Mesodermal cell (in vitro differentiated cells): ENCODE measurements at regions not wholly inside any gene's neighbourhood (a gene's known extent, or its start where the extent isn't known, plus 50 kb on each side); places are given as distances from the start of the nearest gene placed in this dataset.

Source experiments
- H3K27ac ChIP-seq: 2 replicates; pipeline ENCODE4 v1.7.0; 2013; ENCODE audit warnings: mild to moderate bottlenecking, low read depth, low read length, moderate library complexity; ENCODE audit not compliant: severe bottlenecking
- H3K36me3 ChIP-seq: 2 replicates; pipeline ENCODE4 v1.7.1; 2013; ENCODE audit warnings: mild to moderate bottlenecking, low read length, moderate library complexity; ENCODE audit not compliant: control insufficient read depth, insufficient read depth
- H3K4me1 ChIP-seq: one replicate; pipeline ENCODE4 v1.7.1; 2013; ENCODE audit warnings: mild to moderate bottlenecking, low read length; ENCODE audit not compliant: insufficient read depth, control insufficient read depth, poor library complexity, severe bottlenecking
- H3K4me3 ChIP-seq: 2 replicates; pipeline ENCODE4 v1.7.0; 2013; ENCODE audit warnings: low read length, control low read depth, mild to moderate bottlenecking; ENCODE audit not compliant: insufficient read depth, poor library complexity, severe bottlenecking; ENCODE audit errors: extremely low read depth
- H3K9me3 ChIP-seq: 2 replicates; pipeline ENCODE4 v1.7.1; 2013; ENCODE audit warnings: mild to moderate bottlenecking, low read length, moderate library complexity; ENCODE audit not compliant: control insufficient read depth
- WGBS, 2 experiments: methylation state at CpG; one replicate each; pipeline ENCODE4 v1.1.5; 2013; ENCODE audit warnings: missing lambda C conversion rate in 2 of 2; ENCODE audit not compliant: insufficient coverage in 2 of 2; 5-methylcytosine and 5-hydroxymethylcytosine counted together

GRCh38 chr2:58904095-58904494 is 663.0 kb upstream of the FANCL start:
- WGBS, 2 experiments: no CpG with 5 or more reads among the region's 1 CpG

GRCh38 chr2:58903427-58903826 is 662.3 kb upstream of the FANCL start:
- Histone ChIP-seq H3K27ac (no peak overlapping the region), H3K9me3 (no peaks in the 10 kb centered on the region), H3K4me1 (peaks cover 8% of the 10 kb centered on the region), H3K4me3 (no peak overlapping the region), H3K36me3 (no peaks in the 10 kb centered on the region)
- WGBS, 2 experiments: 91 to 94% methylated on average over 2 of the region's 2 CpGs

More at GRCh38 chr2:58904095-58904494, 663.0 kb upstream of the FANCL start:
- no peaks in the 10 kb centered on the region for H3K36me3 ChIP-seq
- H3K4me1 ChIP-seq: peaks cover 8% of the 10 kb centered on the region
- H3K4me3 ChIP-seq: no peak overlapping the region
- H3K9me3 ChIP-seq: no peaks in the 10 kb centered on the region
- no peak overlapping the region for H3K27ac ChIP-seq

- Histone ChIP-seq H3K27ac (no peak overlapping the region), H3K4me1 (peaks cover 8% of the 10 kb centered on the region), H3K9me3 (no peaks in the 10 kb centered on the region), H3K36me3 (no peaks in the 10 kb centered on the region), H3K4me3 (no peak overlapping the region)
- 83 to 100% methylated on average over 3 of the region's 10 CpGs for WGBS, 2 experiments
These were observed 659.3 kb upstream of the FANCL start for GRCh38 chr2:58900246-58901027.

GRCh38 chr2:58899692-58900091 is 658.6 kb upstream of the FANCL start:
- peaks cover 8% of the 10 kb centered on the region for H3K4me1 ChIP-seq
- no peaks in the 10 kb centered on the region for H3K36me3 ChIP-seq
- no peak overlapping the region for H3K4me3 ChIP-seq
- no peaks in the 10 kb centered on the region for H3K9me3 ChIP-seq
- 82 to 94% methylated on average over 3 of the region's 6 CpGs for WGBS, 2 experiments
- no peak overlapping the region for H3K27ac ChIP-seq

GRCh38 chr2:58896638-58897037 is 655.5 kb upstream of the FANCL start:
- H3K4me3 ChIP-seq: no peak overlapping the region
- 100% methylated on average over 1 of the region's 3 CpGs; no CpG with 5 or more reads in 1 of the 2 experiments for WGBS, 2 experiments
- peaks cover 8% of the 10 kb centered on the region for H3K4me1 ChIP-seq
- no peaks in the 10 kb centered on the region for H3K36me3 ChIP-seq
- no peaks in the 10 kb centered on the region for H3K9me3 ChIP-seq
- no peak overlapping the region for H3K27ac ChIP-seq

- no peak overlapping the region for H3K4me3 ChIP-seq
- H3K36me3 ChIP-seq: no peaks in the 10 kb centered on the region
- H3K27ac ChIP-seq: no peak overlapping the region
- no peaks in the 10 kb centered on the region for H3K9me3 ChIP-seq
- WGBS, 2 experiments: 90 to 100% methylated on average over 2 to 3 of the region's 4 CpGs
- H3K4me1 ChIP-seq: peaks cover 8% of the 10 kb centered on the region
These were observed 654.7 kb upstream of the FANCL start for GRCh38 chr2:58895857-58896256.

GRCh38 chr2:58893656-58894351 is 652.7 kb upstream of the FANCL start:
- WGBS, 2 experiments: 89 to 94% methylated on average over 9 to 10 of the region's 14 CpGs

GRCh38 chr2:58891828-58892377 is 650.8 kb upstream of the FANCL start:
- WGBS, 2 experiments: 100% methylated on average over 3 of the region's 4 CpGs; no CpG with 5 or more reads in 1 of the 2 experiments
- Histone ChIP-seq H3K27ac (no peak overlapping the region), H3K4me3 (no peak overlapping the region), H3K4me1 (no peaks in the 10 kb centered on the region), H3K9me3 (no peaks in the 10 kb centered on the region), H3K36me3 (no peaks in the 10 kb centered on the region)

More at GRCh38 chr2:58893656-58894351, 652.7 kb upstream of the FANCL start:
- H3K4me1 ChIP-seq: no peaks in the 10 kb centered on the region
- no peaks in the 10 kb centered on the region for H3K36me3 ChIP-seq
- H3K4me3 ChIP-seq: no peak overlapping the region
- no peak overlapping the region for H3K27ac ChIP-seq
- H3K9me3 ChIP-seq: no peaks in the 10 kb centered on the region

GRCh38 chr2:58890865-58891525 is 649.9 kb upstream of the FANCL start:
- WGBS, 2 experiments: 80 to 86% methylated on average over 1 of the region's 2 CpGs
- Histone ChIP-seq H3K27ac (no peak overlapping the region), H3K4me1 (no peaks in the 10 kb centered on the region), H3K36me3 (no peaks in the 10 kb centered on the region), H3K4me3 (no peak overlapping the region), H3K9me3 (no peaks in the 10 kb centered on the region)

GRCh38 chr2:58886009-58886408 is 644.9 kb upstream of the FANCL start:
- no peaks in the 10 kb centered on the region for H3K9me3 ChIP-seq
- no peak overlapping the region for H3K4me3 ChIP-seq
- 100% methylated on average over 1 of the region's 1 CpG; no CpG with 5 or more reads in 1 of the 2 experiments for WGBS, 2 experiments
- no peak overlapping the region for H3K27ac ChIP-seq
- H3K4me1 ChIP-seq: no peaks in the 10 kb centered on the region
- H3K36me3 ChIP-seq: no peaks in the 10 kb centered on the region
